Inflammatory macrophage treated with lipopolysaccharide for 1 hour (primary cell): ENCODE measurements at regions not wholly inside any gene's neighbourhood (a gene's known extent, or its start where the extent isn't known, plus 50 kb on each side); places are given as distances from the start of the nearest gene placed in this dataset.

Experiments
- DNase-seq, 2 donors: peaks; one replicate each; pipeline ENCODE4 v3.0.0-alpha.2; 2020 to 2022

GRCh38 chr5:96091874-96092273 lies 130.2 kb upstream of the ELL2 start:
- DNase-seq = no peak

- no peak for DNase-seq
These were observed 128.6 kb upstream of the ELL2 start for GRCh38 chr5:96090215-96090614.

- no peak for DNase-seq
These were observed 127.3 kb upstream of the ELL2 start for GRCh38 chr5:96088706-96089498.

- DNase-seq = no peak
These were observed 126.3 kb upstream of the ELL2 start for GRCh38 chr5:96087939-96088338.

DNA sequence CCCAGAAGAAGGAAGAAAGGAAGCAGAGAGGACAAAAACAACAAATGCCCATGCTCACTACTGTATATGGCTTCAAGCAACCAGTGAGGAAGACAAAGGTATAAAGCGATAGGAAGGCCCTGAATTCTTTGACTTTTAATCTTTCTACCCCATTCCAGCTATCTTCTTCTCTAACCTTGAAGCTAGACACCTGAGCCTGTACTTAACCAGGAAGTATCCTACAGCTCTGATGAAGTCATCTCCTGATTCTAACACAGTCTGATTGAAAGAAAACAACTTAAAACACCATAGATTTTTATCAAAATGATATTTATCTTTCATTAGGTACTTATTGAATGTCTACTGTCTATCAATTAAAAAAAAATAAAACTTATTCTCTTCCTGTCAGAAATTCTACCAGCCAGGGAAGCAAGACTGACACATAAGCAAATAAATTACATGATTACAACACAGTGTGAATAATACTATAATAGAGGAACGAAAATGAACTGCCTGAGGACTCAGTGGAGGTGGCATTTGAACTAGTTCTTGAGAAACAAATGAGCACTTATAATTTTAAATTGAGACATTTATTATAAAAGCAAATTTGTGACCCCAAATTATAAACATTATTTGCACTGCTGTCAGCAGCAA lies 123.3 kb upstream of the ELL2 start:
- peak; percentile 75 to 77 for DNase-seq

DNA sequence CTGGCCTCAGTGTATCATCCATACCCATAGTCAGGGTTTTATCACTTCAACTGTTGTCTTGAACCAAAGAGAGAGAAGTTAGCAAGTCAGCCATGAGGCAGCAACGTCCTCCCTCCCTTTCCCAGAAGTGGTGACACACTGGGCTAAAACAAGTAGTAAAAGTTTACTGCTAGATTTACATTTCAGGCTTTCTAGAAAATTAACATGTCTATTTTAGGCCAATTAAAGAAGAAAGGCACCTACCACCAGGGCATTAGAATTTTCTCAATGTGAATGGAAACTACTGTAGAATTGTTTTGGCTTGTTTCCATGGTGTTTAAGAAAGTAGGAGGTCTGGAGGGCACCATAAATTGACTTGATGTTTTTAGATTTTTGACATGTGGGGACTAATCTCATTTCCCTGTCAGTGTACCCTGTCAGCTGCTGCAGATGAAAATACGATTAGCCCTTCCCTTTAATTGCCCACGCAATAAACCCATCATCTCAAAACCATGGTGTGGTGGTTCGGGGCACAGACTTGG lies 121.8 kb upstream of the ELL2 start:
- peak in 1 of 2 donors; percentile 32 for DNase-seq

DNA sequence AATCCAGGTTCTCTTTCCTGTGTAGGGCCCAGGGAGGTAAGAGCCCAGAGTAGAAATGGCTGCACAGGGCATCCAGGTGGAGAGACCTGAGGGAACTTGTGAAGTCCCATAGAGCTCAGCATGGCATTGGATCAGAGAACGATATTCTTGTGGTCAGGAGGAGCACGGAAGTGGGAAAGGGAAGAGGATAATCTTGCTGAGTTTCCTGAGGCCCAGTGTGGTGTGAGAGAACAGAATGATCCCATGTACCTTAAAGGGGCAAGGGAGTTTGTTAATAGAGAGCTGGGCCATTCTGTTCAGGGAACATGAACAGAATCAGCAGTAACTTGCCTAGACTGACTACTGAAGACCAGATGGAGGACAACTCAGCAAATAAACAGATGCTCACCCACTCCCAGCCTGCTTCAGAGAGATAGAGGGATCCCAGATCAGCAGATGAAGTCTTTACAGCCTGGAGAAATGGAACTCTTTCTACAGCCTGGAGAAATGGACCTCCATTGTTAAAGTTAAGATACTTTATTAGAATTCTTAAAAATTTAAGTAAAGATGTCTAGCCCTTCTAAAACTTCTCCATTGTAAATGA lies 119.7 kb upstream of the ELL2 start:
- no peak for DNase-seq

GRCh38 chr5:96080557-96080956 lies 118.9 kb upstream of the ELL2 start:
- DNase-seq = peak; percentile 25 to 73

- no peak for DNase-seq
These were observed 118.3 kb upstream of the ELL2 start for GRCh38 chr5:96079962-96080361.

DNA sequence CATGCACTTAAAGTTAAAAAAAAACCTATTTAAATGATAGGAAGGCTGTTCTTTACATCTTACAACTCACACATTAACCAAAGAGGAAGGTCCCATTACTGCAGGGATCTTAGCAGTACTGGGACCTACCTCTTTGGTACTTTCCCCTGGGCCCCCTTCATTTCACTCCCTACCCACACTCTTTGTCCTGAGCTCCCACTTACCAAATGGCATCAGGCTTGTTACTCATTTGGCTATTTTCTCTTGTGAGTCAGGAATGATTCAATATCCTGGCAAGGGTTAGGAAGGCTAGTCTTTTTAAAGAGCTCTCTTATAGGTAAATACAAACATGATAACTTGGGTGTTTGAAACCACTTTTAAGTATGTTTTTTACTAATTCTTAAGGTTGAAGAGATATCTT lies 117.4 kb upstream of the ELL2 start:
- DNase-seq = peak; percentile 65 to 94

GRCh38 chr5:96076451-96076850 lies 114.8 kb upstream of the ELL2 start:
- peak; percentile 33 to 52 for DNase-seq

- peak in 1 of 2 donors; percentile 29 for DNase-seq
These were observed 114.1 kb upstream of the ELL2 start for GRCh38 chr5:96075579-96076289.

DNA sequence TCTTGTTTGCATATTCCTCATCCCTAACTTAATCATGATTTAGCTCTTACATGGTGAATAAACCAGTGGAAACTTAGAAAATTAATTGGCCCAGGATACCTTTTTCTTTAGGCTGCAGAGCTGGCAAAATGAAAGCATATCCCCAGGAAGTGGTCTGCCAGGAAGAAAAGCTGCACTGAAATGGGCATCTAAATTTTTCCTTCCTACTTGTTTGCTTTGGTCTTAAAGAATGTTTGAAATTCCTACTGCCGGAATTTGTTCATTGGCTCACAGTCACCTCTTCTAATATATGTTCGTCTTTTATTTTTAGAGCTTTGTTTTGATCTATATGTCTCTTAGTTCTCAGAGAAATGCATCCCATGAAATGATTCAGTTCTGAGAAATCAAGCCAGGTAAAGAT lies 113.2 kb upstream of the ELL2 start:
- DNase-seq = no peak

- no peak for DNase-seq
These were observed 112.8 kb upstream of the ELL2 start for GRCh38 chr5:96074460-96074859.

GRCh38 chr5:96072791-96073165 lies 111.1 kb upstream of the ELL2 start:
- DNase-seq = no peak

DNA sequence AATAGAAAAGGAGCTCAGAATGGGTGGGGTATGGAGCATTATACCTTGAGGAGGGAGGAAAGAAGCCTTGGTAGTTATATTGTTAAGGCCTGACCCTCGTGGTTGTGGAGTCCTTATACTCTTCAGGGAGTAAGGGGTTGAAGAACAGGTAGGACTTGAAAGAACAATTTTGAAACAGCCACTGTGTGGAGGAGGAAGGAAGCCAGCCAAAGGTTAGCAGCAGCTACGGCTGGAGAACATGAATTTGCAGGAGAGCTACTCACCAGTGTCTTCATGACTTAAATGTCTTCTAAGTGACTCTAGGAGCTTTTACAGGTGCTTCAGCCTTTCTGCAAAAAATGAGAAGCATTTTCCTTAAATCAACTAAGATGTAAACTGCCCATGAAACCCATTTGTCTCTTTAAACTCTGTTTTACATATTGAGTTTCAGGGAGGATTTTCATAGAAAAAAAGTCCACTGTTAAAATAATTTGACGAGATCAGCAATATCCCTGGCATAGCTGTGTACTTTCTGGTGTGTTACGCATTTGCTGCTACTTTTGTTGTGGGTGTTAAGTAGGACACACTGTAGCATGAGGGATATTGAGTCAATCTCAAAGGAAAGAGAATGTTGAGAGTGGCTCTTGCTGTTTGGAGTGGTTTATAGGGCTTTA lies 110.6 kb upstream of the ELL2 start:
- DNase-seq = no peak

- peak; percentile 44 to 53 for DNase-seq
These were observed 109.1 kb upstream of the ELL2 start for GRCh38 chr5:96070622-96071225.

- DNase-seq = peak in 1 of 2 donors; percentile 32
These were observed 106.4 kb upstream of the ELL2 start for GRCh38 chr5:96067894-96068614.

DNA sequence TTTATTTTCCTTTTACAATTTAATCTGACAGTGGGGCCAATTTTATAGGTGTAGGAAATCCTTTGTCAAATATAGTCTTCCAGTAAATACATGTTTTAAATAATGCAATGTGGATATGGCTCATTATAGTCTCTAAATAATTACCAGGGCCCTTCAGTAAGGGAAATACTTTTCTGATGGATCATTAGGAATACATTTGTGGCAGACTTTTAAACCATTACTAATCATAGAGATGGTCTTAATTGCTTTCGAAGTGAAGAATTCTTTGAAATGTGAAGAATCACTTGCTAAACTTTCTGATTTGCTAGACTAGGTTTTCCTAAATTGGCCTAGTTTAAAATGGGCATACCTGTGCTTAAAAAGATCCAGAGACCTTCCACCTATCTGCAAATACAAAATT lies 105.6 kb upstream of the ELL2 start:
- DNase-seq = no peak

DNA sequence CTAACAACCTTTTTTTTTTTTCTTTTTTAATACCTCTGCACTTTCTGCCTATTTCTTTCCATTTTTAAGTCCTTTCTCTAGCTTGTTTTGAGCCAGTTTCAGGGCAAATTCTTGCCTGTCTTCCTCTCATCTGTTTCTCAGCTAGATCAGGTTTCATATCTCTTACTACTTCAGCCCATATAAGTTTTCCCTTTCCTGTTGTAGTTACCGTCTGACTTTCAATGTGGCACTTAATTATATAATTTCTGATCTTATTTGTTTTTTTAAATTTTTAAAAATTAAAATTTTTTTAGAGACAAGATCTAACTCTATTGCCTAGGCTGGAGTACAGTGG lies 104.7 kb upstream of the ELL2 start:
- no peak for DNase-seq

- DNase-seq = no peak
These were observed 104.2 kb upstream of the ELL2 start for GRCh38 chr5:96065685-96066385.
